GM03348 (cell line): ENCODE measurements at regions not wholly inside any gene's neighbourhood (a gene's known extent, or its start where the extent isn't known, plus 50 kb on each side); places are given as distances from the start of the nearest gene placed in this dataset.

Experiments used
- DNase-seq: peaks from one replicate; pipeline ENCODE4 v3.0.0; 2012; ENCODE audit warnings: low spot score

DNA sequence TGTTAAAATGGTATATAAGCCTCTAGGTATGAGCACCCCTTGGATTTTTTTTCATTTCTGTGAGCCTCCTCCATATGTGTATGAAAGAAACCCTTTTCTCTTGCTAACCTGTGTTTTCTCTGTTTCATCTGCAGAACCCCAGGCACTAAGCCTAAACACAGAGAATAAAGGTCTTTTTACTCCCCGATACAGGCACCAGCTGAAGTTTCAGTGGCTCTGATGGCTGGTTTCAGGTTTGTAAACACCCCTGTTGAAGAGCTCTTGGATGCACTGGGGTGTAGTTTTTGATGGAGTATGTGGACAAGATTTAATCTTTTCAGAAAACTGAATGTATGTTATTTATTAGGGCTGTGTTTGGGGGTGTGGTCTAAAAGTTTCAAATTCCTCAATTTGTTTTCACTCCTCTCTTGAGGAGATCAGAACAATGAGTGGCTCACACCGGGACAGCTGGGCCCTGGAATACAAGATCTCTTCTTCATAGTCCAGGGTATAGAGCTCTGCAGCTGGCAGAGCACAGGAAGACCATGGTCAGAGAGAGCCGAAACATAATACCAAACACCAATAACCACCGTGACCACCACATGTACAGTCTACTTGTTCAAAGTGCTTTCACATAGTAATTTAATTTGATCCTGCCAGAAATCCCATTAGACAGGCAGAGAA is 50.2 kb upstream of the VTCN1 start:
- DNase-seq, result no peak
